OCI-LY7 (cell line): ENCODE measurements at regions not wholly inside any gene's neighbourhood (a gene's known extent, or its start where the extent isn't known, plus 50 kb on each side); places are given as distances from the start of the nearest gene placed in this dataset.

Experiments used
- CTCF ChIP-seq: fragments of 200-600 bp; sonication (generic); conservative IDR thresholded peaks from 2 replicates; pipeline ENCODE4 v1.5.1; 2014; ENCODE audit warnings: mild to moderate bottlenecking, antibody characterized with exemption, low read length, moderate library complexity, mixed read lengths
- EZH2phosphoT487 ChIP-seq: fragments of 200-600 bp; sonication (generic); IDR thresholded peaks from 2 replicates; pipeline ENCODE4 v1.6.1; 2018; ENCODE audit warnings: low read depth, borderline replicate concordance, mild to moderate bottlenecking, mixed run types, antibody characterized with exemption, low read length, moderate library complexity, mixed read lengths

GRCh38 chr4:61085534-61085933 is 114.6 kb upstream of the ADGRL3 start:
- TF ChIP-seq CTCF (no peak), EZH2phosphoT487 (no peak)
